ENCODE measurements at regions not wholly inside any gene's neighbourhood (a gene's known extent, or its start where the extent isn't known, plus 50 kb on each side); places are given as distances from the start of the nearest gene placed in this dataset.

DNA sequence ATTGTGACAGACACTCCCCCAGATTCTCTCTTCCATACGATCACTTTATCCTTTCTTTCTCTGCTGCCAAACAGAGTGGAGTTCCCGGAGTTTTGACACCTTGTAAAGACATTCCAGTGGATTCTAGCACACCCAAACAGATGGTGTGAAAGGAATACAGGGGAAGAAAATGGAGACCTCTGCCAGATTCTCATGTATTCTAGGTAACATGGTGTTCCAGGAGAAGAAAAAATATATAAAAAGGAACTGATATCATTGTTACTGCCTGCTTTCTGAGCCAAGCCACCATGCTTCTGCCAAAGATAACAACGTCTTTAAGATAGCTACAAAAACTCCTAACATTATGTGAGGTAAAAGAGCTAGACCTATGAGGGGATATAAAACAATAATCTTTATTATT, 136.5 kb downstream of the TXNL1 start:
- TF ChIP-seq POLR2A (IDR thresholded peaks at IDR 0.05; ENCODE audit: low read depth, low read length) (no peak), TAF1 (IDR thresholded peaks at IDR 0.05; ENCODE audit: low read depth, low read length) (no peak), POLR2AphosphoS5 (IDR thresholded peaks at IDR 0.05; ENCODE audit: low read depth, low read length) (no peak), PAX5 (IDR thresholded peaks at IDR 0.05; ENCODE audit: insufficient read depth, low read length, severe bottlenecking) (no peak), SPI1 (IDR thresholded peaks at IDR 0.05; ENCODE audit: low read depth, low read length) (no peak), POU2F2 (IDR thresholded peaks at IDR 0.05; ENCODE audit: low read depth, low read length) (no peak)

Measured in GM12891 (cell line).